HepG2 (cell line): ENCODE measurements at regions not wholly inside any gene's neighbourhood (a gene's known extent, or its start where the extent isn't known, plus 50 kb on each side); places are given as distances from the start of the nearest gene placed in this dataset.

Experiments
- ATF6 ChIP-seq: sonication (generic); formaldehyde crosslinking; conservative IDR thresholded peaks from 2 replicates; pipeline ENCODE4 v1.4.0; 2020; ENCODE audit warnings: missing genetic modification reagents
- GATA4 ChIP-seq: sonication (generic); IDR thresholded peaks from 2 replicates; pipeline ENCODE4 v1.6.1; 2016; ENCODE audit warnings: antibody characterized with exemption, low read depth, borderline replicate concordance
- ISL2 ChIP-seq: sonication (generic); formaldehyde crosslinking; IDR thresholded peaks from 2 replicates; pipeline ENCODE4 v1.5.0; 2020; ENCODE audit warnings: missing genetic modification reagents
- PATZ1 ChIP-seq: sonication (generic); formaldehyde crosslinking; IDR thresholded peaks from 2 replicates; pipeline ENCODE4 v1.4.0; 2020; ENCODE audit warnings: missing genetic modification reagents
- PREB ChIP-seq: sonication (generic); formaldehyde crosslinking; IDR thresholded peaks from 2 replicates; pipeline ENCODE4 v1.4.0; 2020; ENCODE audit warnings: missing genetic modification reagents
- SIN3A ChIP-seq: IDR thresholded peaks from 2 replicates; pipeline ENCODE4 v1.6.1; 2011; ENCODE audit warnings: low read depth, mild to moderate bottlenecking, control low read depth, low read length, borderline replicate concordance
- SMARCC2 ChIP-seq: fragments of 450-650 bp; IDR thresholded peaks from 2 replicates; pipeline ENCODE4 v1.6.1; 2017; ENCODE audit warnings: antibody characterized with exemption, mild to moderate bottlenecking
- XBP1 ChIP-seq: sonication (generic); formaldehyde crosslinking; IDR thresholded peaks from 2 replicates; pipeline ENCODE4 v1.5.0; 2020; ENCODE audit warnings: missing genetic modification reagents
- ZBED4 ChIP-seq: sonication (generic); formaldehyde crosslinking; IDR thresholded peaks from 2 replicates; pipeline ENCODE4 v1.4.0; 2020; ENCODE audit warnings: missing genetic modification reagents, borderline replicate concordance
- ZNF235 ChIP-seq: sonication (generic); formaldehyde crosslinking; IDR thresholded peaks from 2 replicates; pipeline ENCODE4 v1.8.1; 2023; ENCODE audit warnings: mild to moderate bottlenecking, missing genetic modification reagents, borderline replicate concordance
- ZNF24 ChIP-seq: fragments of 450-650 bp; IDR thresholded peaks from 2 replicates; pipeline ENCODE4 v1.6.1; 2017; ENCODE audit warnings: antibody characterized with exemption, mild to moderate bottlenecking
- ZNF501 ChIP-seq: sonication (generic); formaldehyde crosslinking; IDR thresholded peaks from 2 replicates; pipeline ENCODE4 v1.5.1; 2020; ENCODE audit warnings: mild to moderate bottlenecking, moderate library complexity, missing genetic modification reagents
- ZSCAN22 ChIP-seq: sonication (generic); formaldehyde crosslinking; IDR thresholded peaks from 2 replicates; pipeline ENCODE4 v1.4.0; 2020; ENCODE audit warnings: mild to moderate bottlenecking, missing genetic modification reagents
- TF ChIP-seq, protein P1 (sequence below): sonication (generic); formaldehyde crosslinking; IDR thresholded peaks from 2 replicates; pipeline ENCODE4 v1.9.0; 2021; ENCODE audit warnings: missing genetic modification reagents, borderline replicate concordance
- TF ChIP-seq, protein P2 (sequence below): sonication (generic); formaldehyde crosslinking; conservative IDR thresholded peaks from 2 replicates; pipeline ENCODE4 v1.4.0; 2020; ENCODE audit warnings: missing genetic modification reagents

GRCh38 chr5:92969781-92970237 is 611.2 kb downstream of the NR2F1-AS1 start (continued):
- no peak for TF ChIP-seq PREB (CRISPR knock-in tag)
- TF ChIP-seq ZNF501, result no peak
- TF ChIP-seq XBP1, result no peak
- no peak for TF ChIP-seq ATF6 (CRISPR knock-in tag)
- no peak for TF ChIP-seq ZNF24
- TF ChIP-seq, protein P1, sequence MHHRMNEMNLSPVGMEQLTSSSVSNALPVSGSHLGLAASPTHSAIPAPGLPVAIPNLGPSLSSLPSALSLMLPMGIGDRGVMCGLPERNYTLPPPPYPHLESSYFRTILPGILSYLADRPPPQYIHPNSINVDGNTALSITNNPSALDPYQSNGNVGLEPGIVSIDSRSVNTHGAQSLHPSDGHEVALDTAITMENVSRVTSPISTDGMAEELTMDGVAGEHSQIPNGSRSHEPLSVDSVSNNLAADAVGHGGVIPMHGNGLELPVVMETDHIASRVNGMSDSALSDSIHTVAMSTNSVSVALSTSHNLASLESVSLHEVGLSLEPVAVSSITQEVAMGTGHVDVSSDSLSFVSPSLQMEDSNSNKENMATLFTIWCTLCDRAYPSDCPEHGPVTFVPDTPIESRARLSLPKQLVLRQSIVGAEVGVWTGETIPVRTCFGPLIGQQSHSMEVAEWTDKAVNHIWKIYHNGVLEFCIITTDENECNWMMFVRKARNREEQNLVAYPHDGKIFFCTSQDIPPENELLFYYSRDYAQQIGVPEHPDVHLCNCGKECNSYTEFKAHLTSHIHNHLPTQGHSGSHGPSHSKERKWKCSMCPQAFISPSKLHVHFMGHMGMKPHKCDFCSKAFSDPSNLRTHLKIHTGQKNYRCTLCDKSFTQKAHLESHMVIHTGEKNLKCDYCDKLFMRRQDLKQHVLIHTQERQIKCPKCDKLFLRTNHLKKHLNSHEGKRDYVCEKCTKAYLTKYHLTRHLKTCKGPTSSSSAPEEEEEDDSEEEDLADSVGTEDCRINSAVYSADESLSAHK (CRISPR knock-in tag), result no peak
- TF ChIP-seq GATA4, result peak; percentile 91; the same call in 1 of the 2 replicates
- TF ChIP-seq, protein P2, sequence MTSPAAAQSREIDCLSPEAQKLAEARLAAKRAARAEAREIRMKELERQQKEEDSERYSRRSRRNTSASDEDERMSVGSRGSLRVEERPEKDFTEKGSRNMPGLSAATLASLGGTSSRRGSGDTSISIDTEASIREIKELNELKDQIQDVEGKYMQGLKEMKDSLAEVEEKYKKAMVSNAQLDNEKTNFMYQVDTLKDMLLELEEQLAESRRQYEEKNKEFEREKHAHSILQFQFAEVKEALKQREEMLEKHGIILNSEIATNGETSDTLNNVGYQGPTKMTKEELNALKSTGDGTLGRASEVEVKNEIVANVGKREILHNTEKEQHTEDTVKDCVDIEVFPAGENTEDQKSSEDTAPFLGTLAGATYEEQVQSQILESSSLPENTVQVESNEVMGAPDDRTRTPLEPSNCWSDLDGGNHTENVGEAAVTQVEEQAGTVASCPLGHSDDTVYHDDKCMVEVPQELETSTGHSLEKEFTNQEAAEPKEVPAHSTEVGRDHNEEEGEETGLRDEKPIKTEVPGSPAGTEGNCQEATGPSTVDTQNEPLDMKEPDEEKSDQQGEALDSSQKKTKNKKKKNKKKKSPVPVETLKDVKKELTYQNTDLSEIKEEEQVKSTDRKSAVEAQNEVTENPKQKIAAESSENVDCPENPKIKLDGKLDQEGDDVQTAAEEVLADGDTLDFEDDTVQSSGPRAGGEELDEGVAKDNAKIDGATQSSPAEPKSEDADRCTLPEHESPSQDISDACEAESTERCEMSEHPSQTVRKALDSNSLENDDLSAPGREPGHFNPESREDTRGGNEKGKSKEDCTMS (CRISPR knock-in tag), result no peak
- TF ChIP-seq SIN3A, result no peak
- TF ChIP-seq ZNF235 (CRISPR knock-in tag), result no peak
- TF ChIP-seq ISL2 (CRISPR knock-in tag), result peak; percentile 98
- TF ChIP-seq ZSCAN22, result no peak
- TF ChIP-seq PATZ1, result peak; percentile 53
- TF ChIP-seq ZBED4 (CRISPR knock-in tag), result peak; percentile 36; the same call in 1 of the 2 replicates
- no peak for TF ChIP-seq SMARCC2
